Neutrophil (primary cell): ENCODE measurements at regions not wholly inside any gene's neighbourhood (a gene's known extent, or its start where the extent isn't known, plus 50 kb on each side); places are given as distances from the start of the nearest gene placed in this dataset.

Source experiments
- H3K27ac ChIP-seq: fragments of 200-600 bp; sonication (generic); 2 replicates; pipeline ENCODE4 v1.5.1; 2016; ENCODE audit warnings: mild to moderate bottlenecking, moderate library complexity
- H3K27me3 ChIP-seq: fragments of 200-600 bp; sonication (generic); 2 replicates; pipeline ENCODE4 v1.6.0; 2016; ENCODE audit warnings: mild to moderate bottlenecking
- H3K36me3 ChIP-seq: fragments of 200-600 bp; sonication (generic); 2 replicates; pipeline ENCODE4 v1.5.1; 2017
- H3K4me1 ChIP-seq, 2 experiments: fragments of 200-600 bp in 1 of 2; sonication (generic) in 1 of 2; 1 replicate in 1 of 2; 2 replicates in 1 of 2; pipeline versions ENCODE4 v1.5.1 to v1.6.1; 2013 to 2016; ENCODE audit warnings: low read depth in 1 of 2, low read length in 1 of 2, mild to moderate bottlenecking in 1 of 2, moderate library complexity in 1 of 2; ENCODE audit not compliant: control insufficient read depth in 1 of 2, insufficient read depth in 1 of 2
- H3K4me3 ChIP-seq, 2 experiments: fragments of 200-600 bp in 1 of 2; sonication (generic) in 1 of 2; 1 replicate in 1 of 2; 2 replicates in 1 of 2; pipeline ENCODE4 v1.5.1; 2013 to 2016; ENCODE audit warnings: low read depth in 1 of 2, low read length in 1 of 2, mild to moderate bottlenecking in 1 of 2, moderate library complexity in 1 of 2
- H3K9me3 ChIP-seq: fragments of 200-600 bp; sonication (generic); 2 replicates; pipeline ENCODE4 v1.5.1; 2016
- CTCF ChIP-seq: fragments of 200-600 bp; sonication (generic); IDR thresholded peaks from 2 replicates; pipeline ENCODE4 v1.5.1; 2016; ENCODE audit warnings: antibody characterized with exemption

DNA sequence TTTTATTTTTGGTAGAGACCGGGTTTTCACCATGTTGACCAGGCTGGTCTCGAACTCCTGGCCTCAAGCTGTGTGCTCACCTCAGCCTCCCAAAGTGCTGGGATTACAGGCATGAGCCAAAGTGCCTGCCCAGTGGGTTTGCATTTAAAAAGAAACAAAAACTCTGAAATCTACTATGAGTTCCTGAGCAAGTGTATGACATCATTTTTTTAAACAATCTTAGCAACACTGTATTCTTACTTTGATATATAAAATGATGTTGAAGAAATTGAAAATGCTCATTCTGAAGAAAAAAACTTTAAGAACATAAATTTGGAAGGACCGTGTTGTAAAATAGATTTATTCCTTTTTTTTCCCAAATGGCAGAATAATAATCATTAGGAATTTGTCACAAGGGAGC, 1199.7 kb downstream of the DIAPH3 start:
- Histone ChIP-seq H3K4me3 (no peak overlapping the region), H3K27ac (no peak overlapping the region), H3K9me3 (no peaks in the 10 kb centered on the region), H3K27me3 (no peaks in the 10 kb centered on the region), H3K4me1 (no peaks in the 10 kb centered on the region), H3K36me3 (no peaks in the 10 kb centered on the region)
- no peak for TF ChIP-seq CTCF

DNA sequence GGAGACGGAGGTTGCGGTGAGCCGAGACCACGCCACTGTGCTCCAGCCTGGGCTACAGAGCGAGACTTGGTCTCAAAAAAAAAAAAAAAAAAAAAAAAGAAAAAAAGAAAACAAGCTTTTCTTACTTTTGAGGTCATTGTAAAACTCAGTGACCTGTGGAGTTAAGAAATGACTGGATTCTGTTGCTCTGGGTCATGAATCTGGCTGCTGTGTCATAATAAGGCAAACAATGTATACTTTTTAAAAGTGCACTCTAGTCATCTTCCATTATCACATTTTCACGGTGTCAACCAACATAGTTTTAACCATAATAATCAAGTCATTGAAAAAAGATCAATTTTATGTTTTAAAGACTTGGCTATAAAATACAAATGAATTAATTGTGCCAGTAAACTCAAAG, 1186.6 kb downstream of the DIAPH3 start:
- no peaks in the 10 kb centered on the region for H3K4me1 ChIP-seq
- TF ChIP-seq CTCF: no peak
- no peak overlapping the region for H3K27ac ChIP-seq
- no peaks in the 10 kb centered on the region for H3K36me3 ChIP-seq
- H3K27me3 ChIP-seq: no peaks in the 10 kb centered on the region
- no peaks in the 10 kb centered on the region for H3K9me3 ChIP-seq
- H3K4me3 ChIP-seq: no peak overlapping the region

DNA sequence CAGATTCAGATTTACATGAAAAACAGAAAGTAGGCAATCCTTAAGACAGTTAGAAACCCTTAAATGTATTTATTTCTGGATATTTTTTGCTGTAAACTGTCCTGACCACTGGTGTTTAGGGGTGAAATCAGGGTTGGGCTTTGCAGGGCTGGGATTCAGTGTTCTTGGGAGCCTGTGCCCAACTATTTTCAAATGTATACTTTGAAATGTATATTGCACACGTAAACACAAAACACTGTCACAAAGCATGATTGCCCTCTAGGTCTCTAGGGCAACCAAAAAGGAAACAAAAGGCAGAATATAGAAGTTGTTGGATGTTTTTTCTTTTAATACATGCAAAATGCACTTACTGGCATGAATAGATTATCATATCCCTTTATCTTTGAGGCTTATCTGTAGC, 1185.4 kb downstream of the DIAPH3 start:
- Histone ChIP-seq H3K4me3 (no peak overlapping the region), H3K36me3 (no peaks in the 10 kb centered on the region), H3K27ac (no peak overlapping the region), H3K27me3 (no peaks in the 10 kb centered on the region), H3K9me3 (no peaks in the 10 kb centered on the region), H3K4me1 (no peaks in the 10 kb centered on the region)
- no peak for TF ChIP-seq CTCF

DNA sequence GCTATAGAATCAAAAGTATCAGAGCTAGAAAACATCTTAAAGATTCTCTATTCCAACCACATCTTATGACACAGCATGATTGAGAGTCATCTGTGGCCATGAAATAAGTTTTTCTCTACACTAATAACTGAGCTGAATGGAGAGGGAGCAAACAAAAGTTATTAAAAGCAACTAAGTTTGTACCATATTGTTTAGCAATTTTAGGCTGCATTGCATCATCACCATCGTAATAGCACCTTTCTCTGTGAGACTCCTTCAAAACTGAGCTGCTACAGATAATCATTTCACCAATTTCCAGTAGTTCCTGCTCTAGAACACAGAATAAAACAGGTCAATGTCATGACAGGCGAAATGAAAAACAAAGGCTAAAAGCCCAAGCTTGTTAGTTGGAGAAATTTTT, 1183.9 kb downstream of the DIAPH3 start:
- TF ChIP-seq CTCF: no peak
- Histone ChIP-seq H3K4me1 (no peaks in the 10 kb centered on the region), H3K9me3 (no peaks in the 10 kb centered on the region), H3K4me3 (no peak overlapping the region), H3K27ac (no peak overlapping the region), H3K27me3 (no peaks in the 10 kb centered on the region), H3K36me3 (no peaks in the 10 kb centered on the region)

GRCh38 chr13:58985845-58986244, 1177.9 kb downstream of the DIAPH3 start:
- no peak overlapping the region for H3K4me3 ChIP-seq
- no peaks in the 10 kb centered on the region for H3K4me1 ChIP-seq
- H3K27ac ChIP-seq: no peak overlapping the region
- no peaks in the 10 kb centered on the region for H3K9me3 ChIP-seq
- H3K36me3 ChIP-seq: no peaks in the 10 kb centered on the region
- no peaks in the 10 kb centered on the region for H3K27me3 ChIP-seq
- no peak for TF ChIP-seq CTCF

GRCh38 chr13:58989556-58989955, 1174.2 kb downstream of the DIAPH3 start:
- Histone ChIP-seq H3K27me3 (no peaks in the 10 kb centered on the region), H3K4me1 (no peaks in the 10 kb centered on the region), H3K36me3 (no peaks in the 10 kb centered on the region), H3K4me3 (no peak overlapping the region), H3K9me3 (no peaks in the 10 kb centered on the region), H3K27ac (no peak overlapping the region)
- no peak for TF ChIP-seq CTCF
